Neural progenitor cell (in vitro differentiated cells): ENCODE measurements at regions not wholly inside any gene's neighbourhood (a gene's known extent, or its start where the extent isn't known, plus 50 kb on each side); places are given as distances from the start of the nearest gene placed in this dataset.

Experiments used
- DNase-seq: peaks from one replicate; pipeline ENCODE4 v3.0.0-alpha.2; 2016; ENCODE audit warnings: low spot score
- H2AFZ ChIP-seq: fragments of 200-600 bp; sonication (generic); replicated peaks from 2 replicates; pipeline ENCODE4 v1.6.1; 2016; ENCODE audit warnings: antibody characterized with exemption
- H3F3A ChIP-seq: fragments of 200-600 bp; sonication (generic); 2 replicates; pipeline ENCODE4 v1.6.1; 2016; ENCODE audit warnings: antibody characterized with exemption, low read depth
- H3K27ac ChIP-seq: fragments of 200-600 bp; sonication (generic); 2 replicates; pipeline ENCODE4 v1.5.1; 2016; ENCODE audit warnings: mild to moderate bottlenecking
- H3K27me3 ChIP-seq: fragments of 200-600 bp; sonication (generic); 2 replicates; pipeline ENCODE4 v1.6.1; 2016; ENCODE audit warnings: mild to moderate bottlenecking, moderate library complexity
- H3K36me3 ChIP-seq: fragments of 200-600 bp; sonication (generic); 2 replicates; pipeline ENCODE4 v1.5.1; 2016
- H3K4me1 ChIP-seq: fragments of 200-600 bp; sonication (generic); 2 replicates; pipeline ENCODE4 v1.6.1; 2016; ENCODE audit warnings: mixed run types
- H3K4me2 ChIP-seq: fragments of 200-600 bp; sonication (generic); 2 replicates; pipeline ENCODE4 v1.6.1; 2016
- H3K4me3 ChIP-seq: fragments of 200-600 bp; sonication (generic); 2 replicates; pipeline ENCODE4 v1.5.1; 2016
- H3K79me2 ChIP-seq: fragments of 200-600 bp; sonication (generic); 2 replicates; pipeline ENCODE4 v1.6.1; 2016; ENCODE audit warnings: low read depth
- H3K9ac ChIP-seq: fragments of 200-600 bp; sonication (generic); 2 replicates; pipeline ENCODE4 v1.6.1; 2016
- H3K9me3 ChIP-seq: fragments of 200-600 bp; sonication (generic); 2 replicates; pipeline ENCODE4 v1.5.1; 2016; ENCODE audit warnings: low read depth
- H4K20me1 ChIP-seq: fragments of 200-600 bp; sonication (generic); 2 replicates; pipeline ENCODE4 v1.6.1; 2016; ENCODE audit warnings: low read depth
- H3K27ac Mint-ChIP-seq: 3 replicates; pipeline ENCODE4 v1.8.0; 2021; ENCODE audit warnings: mixed read lengths
- H3K27me3 Mint-ChIP-seq: 2 replicates; pipeline ENCODE4 v1.8.0; 2022; ENCODE audit warnings: low read depth, mild to moderate bottlenecking, inconsistent platforms, moderate library complexity, mixed read lengths; ENCODE audit not compliant: insufficient read depth
- H3K36me3 Mint-ChIP-seq: 3 replicates; pipeline ENCODE4 v1.8.0; 2021; ENCODE audit warnings: mixed read lengths
- H3K4me1 Mint-ChIP-seq: 3 replicates; pipeline ENCODE4 v1.8.0; 2021; ENCODE audit warnings: mixed read lengths
- H3K4me3 Mint-ChIP-seq: 3 replicates; pipeline ENCODE4 v1.8.0; 2021; ENCODE audit warnings: mild to moderate bottlenecking, moderate library complexity, mixed read lengths
- H3K9me3 Mint-ChIP-seq: 3 replicates; pipeline ENCODE4 v1.8.0; 2020; ENCODE audit warnings: mixed read lengths
- CTCF ChIP-seq: fragments of 200-600 bp; sonication (generic); IDR thresholded peaks from 2 replicates; pipeline ENCODE4 v1.5.1; 2017; ENCODE audit warnings: antibody characterized with exemption, mild to moderate bottlenecking
- EZH2 ChIP-seq: fragments of 200-600 bp; sonication (generic); IDR thresholded peaks from 2 replicates; pipeline ENCODE4 v1.6.1; 2017; ENCODE audit warnings: antibody characterized with exemption, mild to moderate bottlenecking, moderate library complexity
- EZH2phosphoT487 ChIP-seq: fragments of 200-600 bp; sonication (generic); IDR thresholded peaks from 2 replicates; pipeline ENCODE4 v1.6.1; 2017; ENCODE audit warnings: antibody characterized with exemption

- no peak for DNase-seq
- no peak overlapping the region for H3K4me2 ChIP-seq
- Mint-ChIP-seq H3K27ac (no peak overlapping the region), H3K9me3 (no peaks in the 10 kb centered on the region), H3K4me3 (no peak overlapping the region), H3K4me1 (no peaks in the 10 kb centered on the region), H3K36me3 (no peaks in the 10 kb centered on the region), H3K27me3 (no peaks in the 10 kb centered on the region)
- H3K4me1 ChIP-seq, result no peaks in the 10 kb centered on the region
- no peak overlapping the region for H2AFZ ChIP-seq
- no peak overlapping the region for H3K4me3 ChIP-seq
- H3K9me3 ChIP-seq, result no peaks in the 10 kb centered on the region
- no peaks in the 10 kb centered on the region for H3K36me3 ChIP-seq
- H3K79me2 ChIP-seq, result no peaks in the 10 kb centered on the region
- no peaks in the 10 kb centered on the region for H3F3A ChIP-seq
- no peaks in the 10 kb centered on the region for H4K20me1 ChIP-seq
- H3K27me3 ChIP-seq, result no peaks in the 10 kb centered on the region
- H3K9ac ChIP-seq, result no peak overlapping the region
- TF ChIP-seq EZH2, result no peak
- no peak for TF ChIP-seq CTCF
- TF ChIP-seq EZH2phosphoT487, result no peak
- no peak overlapping the region for H3K27ac ChIP-seq
Observed at GRCh38 chr4:126725906-126726305, 906.9 kb upstream of the INTU start.

GRCh38 chr4:126727461-126727860, 905.3 kb upstream of the INTU start:
- Mint-ChIP-seq H3K27me3 (no peaks in the 10 kb centered on the region), H3K4me3 (no peak overlapping the region)
- H3K4me1 ChIP-seq, result no peaks in the 10 kb centered on the region

GRCh38 chr4:126731062-126731461, 901.7 kb upstream of the INTU start:
- H3K36me3 Mint-ChIP-seq, result no peaks in the 10 kb centered on the region
- Histone ChIP-seq H3K36me3 (no peaks in the 10 kb centered on the region), H3K4me3 (no peak overlapping the region), H3K4me1 (no peaks in the 10 kb centered on the region), H3K4me2 (no peak overlapping the region), H3K27me3 (no peaks in the 10 kb centered on the region), H3K79me2 (no peaks in the 10 kb centered on the region), H4K20me1 (no peaks in the 10 kb centered on the region), H2AFZ (no peak overlapping the region), H3K27ac (no peak overlapping the region), H3F3A (no peaks in the 10 kb centered on the region), H3K9me3 (no peaks in the 10 kb centered on the region), H3K9ac (no peak overlapping the region)
- no peaks in the 10 kb centered on the region for H3K27me3 Mint-ChIP-seq
- H3K27ac Mint-ChIP-seq, result no peak overlapping the region
- DNase-seq, result no peak
- H3K4me3 Mint-ChIP-seq, result no peak overlapping the region
- H3K4me1 Mint-ChIP-seq, result no peaks in the 10 kb centered on the region
- TF ChIP-seq EZH2 (no peak), CTCF (no peak), EZH2phosphoT487 (no peak)
- H3K9me3 Mint-ChIP-seq, result no peaks in the 10 kb centered on the region

More at GRCh38 chr4:126727461-126727860, 905.3 kb upstream of the INTU start:
- Histone ChIP-seq H3F3A (no peaks in the 10 kb centered on the region), H3K4me3 (no peak overlapping the region), H3K27me3 (no peaks in the 10 kb centered on the region), H4K20me1 (no peaks in the 10 kb centered on the region), H3K27ac (no peak overlapping the region), H3K9me3 (no peaks in the 10 kb centered on the region), H3K36me3 (no peaks in the 10 kb centered on the region), H2AFZ (peak overlapping the region; percentile 37), H3K79me2 (no peaks in the 10 kb centered on the region), H3K9ac (no peak overlapping the region), H3K4me2 (no peak overlapping the region)
- TF ChIP-seq CTCF (no peak), EZH2 (no peak), EZH2phosphoT487 (no peak)
- no peak overlapping the region for H3K27ac Mint-ChIP-seq
- H3K9me3 Mint-ChIP-seq, result no peaks in the 10 kb centered on the region
- no peak for DNase-seq
- H3K36me3 Mint-ChIP-seq, result no peaks in the 10 kb centered on the region
- no peaks in the 10 kb centered on the region for H3K4me1 Mint-ChIP-seq

- Mint-ChIP-seq H3K4me1 (no peaks in the 10 kb centered on the region), H3K27ac (no peak overlapping the region), H3K27me3 (no peaks in the 10 kb centered on the region), H3K36me3 (no peaks in the 10 kb centered on the region), H3K4me3 (no peak overlapping the region), H3K9me3 (no peaks in the 10 kb centered on the region)
- Histone ChIP-seq H3K27ac (no peak overlapping the region), H3K36me3 (no peaks in the 10 kb centered on the region), H2AFZ (no peak overlapping the region), H3K79me2 (no peaks in the 10 kb centered on the region), H3F3A (no peaks in the 10 kb centered on the region), H3K27me3 (no peaks in the 10 kb centered on the region), H3K4me1 (no peaks in the 10 kb centered on the region), H3K9me3 (no peaks in the 10 kb centered on the region), H3K4me2 (no peak overlapping the region), H3K9ac (no peak overlapping the region), H3K4me3 (no peak overlapping the region), H4K20me1 (no peaks in the 10 kb centered on the region)
- no peak for DNase-seq
- TF ChIP-seq CTCF (no peak), EZH2phosphoT487 (no peak), EZH2 (no peak)
Observed at GRCh38 chr4:126733301-126733700, 899.5 kb upstream of the INTU start.
